ENCODE measurements at regions not wholly inside any gene's neighbourhood (a gene's known extent, or its start where the extent isn't known, plus 50 kb on each side); places are given as distances from the start of the nearest gene placed in this dataset.

DNA sequence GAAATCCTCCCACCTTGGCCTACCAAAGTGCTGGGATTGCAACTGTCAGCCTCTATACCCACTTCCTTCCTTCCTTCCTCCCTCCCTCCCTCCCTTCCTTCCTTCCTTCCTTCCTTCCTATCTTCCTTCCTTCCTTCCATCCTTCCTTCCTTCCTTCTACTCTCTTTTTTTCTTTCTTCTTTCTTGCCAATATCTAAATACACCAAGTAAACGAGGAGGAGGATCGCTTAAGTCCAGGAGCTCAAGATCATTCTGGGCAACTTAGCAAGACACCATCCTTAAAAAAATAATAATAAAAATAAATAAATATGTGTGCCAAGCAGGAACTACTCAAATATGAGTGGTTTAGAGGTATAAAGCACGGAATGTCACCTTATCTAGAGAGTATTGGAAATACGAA, 249.4 kb upstream of the TRIB2 start:
- Histone ChIP-seq H3K27me3 (ENCODE audit: control insufficient read depth in 2 of 2, insufficient read depth in 2 of 2, low read length in 2 of 2) (no peaks in the 10 kb centered on the region), H3K4me3 (replicated peaks in 1 of 3; ENCODE audit: insufficient read depth in 1 of 3, low read depth in 1 of 3, low read length in 3 of 3) (no peak overlapping the region), H2AFZ (ENCODE audit: low read depth, low read length) (no peak overlapping the region), H4K20me1 (replicated peaks; ENCODE audit: control insufficient read depth, extremely low read depth, insufficient read depth, low read length) (no peaks in the 10 kb centered on the region), H3K36me3 (ENCODE audit: control insufficient read depth in 2 of 2, extremely low read depth in 1 of 2, insufficient read depth in 2 of 2, low read length in 2 of 2) (no peaks in the 10 kb centered on the region), H3K9me1 (replicated peaks; ENCODE audit: control insufficient read depth, extremely low read depth, insufficient read depth, low read length) (no peaks in the 10 kb centered on the region), H3K9me3 (replicated peaks; ENCODE audit: control insufficient read depth, insufficient read depth, low read length) (no peaks in the 10 kb centered on the region), H3K4me2 (ENCODE audit: insufficient read depth, low read length) (no peak overlapping the region), H3K27ac (ENCODE audit: insufficient read depth, low read depth, low read length) (no peak overlapping the region), H3K4me1 (ENCODE audit: control insufficient read depth, extremely low read depth, insufficient read depth, low read length) (peaks cover 6% of the 10 kb centered on the region), H3K79me2 (ENCODE audit: control insufficient read depth, insufficient read depth, low read length) (no peaks in the 10 kb centered on the region), H3K9ac (replicated peaks; ENCODE audit: extremely low read depth, insufficient read depth, low read length) (no peak overlapping the region)
- ChIA-PET POLR2A (no interaction called here), CTCF (no interaction called here)
- TF ChIP-seq, protein P1, sequence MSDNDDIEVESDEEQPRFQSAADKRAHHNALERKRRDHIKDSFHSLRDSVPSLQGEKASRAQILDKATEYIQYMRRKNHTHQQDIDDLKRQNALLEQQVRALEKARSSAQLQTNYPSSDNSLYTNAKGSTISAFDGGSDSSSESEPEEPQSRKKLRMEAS (IDR thresholded peaks at IDR 0.05; ENCODE audit: insufficient read depth, insufficient read length) = no peak
- no peak for TF ChIP-seq MYC (IDR thresholded peaks at IDR 0.05; ENCODE audit: low read depth, low read length)
- no peak for TF ChIP-seq POLR2AphosphoS5 (IDR thresholded peaks at IDR 0.05; ENCODE audit: insufficient read depth, low read depth, low read length)
- TF ChIP-seq, protein P2, sequence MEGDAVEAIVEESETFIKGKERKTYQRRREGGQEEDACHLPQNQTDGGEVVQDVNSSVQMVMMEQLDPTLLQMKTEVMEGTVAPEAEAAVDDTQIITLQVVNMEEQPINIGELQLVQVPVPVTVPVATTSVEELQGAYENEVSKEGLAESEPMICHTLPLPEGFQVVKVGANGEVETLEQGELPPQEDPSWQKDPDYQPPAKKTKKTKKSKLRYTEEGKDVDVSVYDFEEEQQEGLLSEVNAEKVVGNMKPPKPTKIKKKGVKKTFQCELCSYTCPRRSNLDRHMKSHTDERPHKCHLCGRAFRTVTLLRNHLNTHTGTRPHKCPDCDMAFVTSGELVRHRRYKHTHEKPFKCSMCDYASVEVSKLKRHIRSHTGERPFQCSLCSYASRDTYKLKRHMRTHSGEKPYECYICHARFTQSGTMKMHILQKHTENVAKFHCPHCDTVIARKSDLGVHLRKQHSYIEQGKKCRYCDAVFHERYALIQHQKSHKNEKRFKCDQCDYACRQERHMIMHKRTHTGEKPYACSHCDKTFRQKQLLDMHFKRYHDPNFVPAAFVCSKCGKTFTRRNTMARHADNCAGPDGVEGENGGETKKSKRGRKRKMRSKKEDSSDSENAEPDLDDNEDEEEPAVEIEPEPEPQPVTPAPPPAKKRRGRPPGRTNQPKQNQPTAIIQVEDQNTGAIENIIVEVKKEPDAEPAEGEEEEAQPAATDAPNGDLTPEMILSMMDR (IDR thresholded peaks at IDR 0.05; ENCODE audit: extremely low read depth in 1 of 2, insufficient read depth in 1 of 2, low read depth in 1 of 2, low read length in 2 of 2) = no peak
- no peak for TF ChIP-seq FOS (IDR thresholded peaks at IDR 0.05; ENCODE audit: borderline replicate concordance, insufficient read depth, low read length)
- TF ChIP-seq GATA2 (IDR thresholded peaks at IDR 0.05; ENCODE audit: insufficient read depth, insufficient read length, low read depth, low read length) = no peak
- TF ChIP-seq POLR2A (IDR thresholded peaks at IDR 0.05; ENCODE audit: low read depth, low read length) = no peak
- TF ChIP-seq EZH2 (IDR thresholded peaks at IDR 0.05; ENCODE audit: borderline replicate concordance, low read depth, low read length, severe bottlenecking) = no peak
- TF ChIP-seq JUN (IDR thresholded peaks at IDR 0.05; ENCODE audit: borderline replicate concordance, insufficient read depth, insufficient read length, low read depth) = no peak
- no peak for DNase-seq (ENCODE audit: low read depth, low spot score)
- dilution Hi-C loops (cut with MboI; ENCODE audit: extremely low pct_ligation_motif_present, low sequenced_read_pairs) = no loop called here
- BruUV-seq (replicated peaks) = no TSS peak
- FAIRE-seq = no peak
- intact Hi-C loops (cut with micrococcal nuclease) = no loop called here

Data from endothelial cell of umbilical vein (primary cell).